Mammary epithelial cell (primary cell): ENCODE measurements at regions not wholly inside any gene's neighbourhood (a gene's known extent, or its start where the extent isn't known, plus 50 kb on each side); places are given as distances from the start of the nearest gene placed in this dataset.

ENCODE experiments used
- CTCF ChIP-seq, 2 donors: IDR thresholded peaks in 1 of 2; conservative IDR thresholded peaks in 1 of 2; 2 replicates each; pipeline ENCODE4 v1.5.1; 2011 to 2012; ENCODE audit warnings: inconsistent platforms in 2 of 2, low read length in 2 of 2, mild to moderate bottlenecking in 2 of 2, control low read depth in 1 of 2, low read depth in 1 of 2; ENCODE audit not compliant: insufficient read depth in 1 of 2; ENCODE audit errors: extremely low read depth in 1 of 2
- EZH2 ChIP-seq: IDR thresholded peaks from 2 replicates; pipeline ENCODE4 v1.6.1; 2012; ENCODE audit warnings: low read length, inconsistent platforms, borderline replicate concordance

GRCh38 chr13:32889986-32890565, 126.1 kb upstream of the KL start:
- no peak for TF ChIP-seq CTCF (conservative IDR thresholded peaks at IDR 0.05 in 1 of 2, IDR thresholded peaks at IDR 0.05 in 1 of 2; ENCODE audit: extremely low read depth in 1 of 2, insufficient read depth in 1 of 2, low read depth in 1 of 2, low read length in 2 of 2)
- TF ChIP-seq EZH2: no peak
